ENCODE measurements at regions not wholly inside any gene's neighbourhood (a gene's known extent, or its start where the extent isn't known, plus 50 kb on each side); places are given as distances from the start of the nearest gene placed in this dataset.

DNA sequence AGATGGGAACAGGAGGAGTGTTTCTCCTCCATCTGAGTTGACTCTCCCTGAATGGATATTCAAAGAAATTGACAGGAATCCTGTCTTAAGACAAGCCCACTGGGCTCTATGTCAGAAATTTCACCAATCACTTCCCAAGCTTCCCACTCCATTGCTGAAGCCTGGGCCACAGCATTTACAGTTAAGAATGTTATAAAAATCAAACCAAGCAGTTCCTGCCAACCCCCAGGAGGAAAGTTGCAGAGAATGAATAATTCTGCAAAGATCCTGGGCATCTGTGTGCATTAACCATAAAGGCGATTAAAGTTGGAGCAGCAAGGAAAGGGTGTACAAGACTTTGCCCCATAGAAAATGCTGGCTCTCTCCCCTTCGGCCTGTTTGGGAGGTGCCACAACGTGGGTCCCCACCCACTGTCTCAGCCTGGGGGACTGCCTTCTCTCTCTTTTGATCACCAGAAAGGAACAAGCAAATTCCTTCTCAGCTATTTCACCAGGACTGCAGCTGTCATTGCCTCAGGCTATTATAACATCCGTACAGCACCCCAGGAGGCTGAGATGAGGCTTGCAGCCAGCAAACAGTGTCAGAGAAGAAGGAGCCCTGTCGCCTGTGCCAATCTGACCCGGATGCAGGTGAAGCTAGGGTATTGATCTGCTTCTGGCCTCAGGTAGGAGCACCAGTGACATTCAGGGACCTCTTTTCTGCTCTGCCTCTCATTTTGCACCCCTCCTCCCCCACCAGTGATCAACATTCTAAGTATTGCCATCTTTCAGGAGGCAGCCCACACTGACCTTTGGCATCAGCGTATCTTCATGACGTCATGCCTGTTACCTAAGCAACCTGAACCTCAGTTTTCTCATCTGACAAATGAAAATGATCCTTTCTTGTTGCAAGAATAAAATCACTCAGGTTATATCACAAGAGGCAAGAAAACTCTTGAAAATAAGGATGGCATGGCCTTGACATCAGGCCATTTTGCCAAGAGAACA is 219.0 kb downstream of the SH3BP4 start:
- no peaks in the 10 kb centered on the region for H3K9me3 ChIP-seq
- ATAC-seq: peak; percentile 15 to 61 (median 38)
- intact Hi-C loops (cut with DNase I): no loop called here
- no peaks in the 10 kb centered on the region for H3K36me3 ChIP-seq
- H3K4me3 ChIP-seq: no peak overlapping the region
- no peaks in the 10 kb centered on the region for H3K27me3 ChIP-seq
- no peak for DNase-seq
- H3K4me1 ChIP-seq: no peaks in the 10 kb centered on the region
- 26% methylated on average over 6 of the region's 8 CpGs for WGBS (ENCODE audit: insufficient coverage, low coverage, low lambda C conversion rate, missing lambda C conversion rate)
- H3K27ac ChIP-seq: no peak overlapping the region
- no peak for TF ChIP-seq POLR2A (IDR thresholded peaks at IDR 0.05)
- TF ChIP-seq, protein P1, sequence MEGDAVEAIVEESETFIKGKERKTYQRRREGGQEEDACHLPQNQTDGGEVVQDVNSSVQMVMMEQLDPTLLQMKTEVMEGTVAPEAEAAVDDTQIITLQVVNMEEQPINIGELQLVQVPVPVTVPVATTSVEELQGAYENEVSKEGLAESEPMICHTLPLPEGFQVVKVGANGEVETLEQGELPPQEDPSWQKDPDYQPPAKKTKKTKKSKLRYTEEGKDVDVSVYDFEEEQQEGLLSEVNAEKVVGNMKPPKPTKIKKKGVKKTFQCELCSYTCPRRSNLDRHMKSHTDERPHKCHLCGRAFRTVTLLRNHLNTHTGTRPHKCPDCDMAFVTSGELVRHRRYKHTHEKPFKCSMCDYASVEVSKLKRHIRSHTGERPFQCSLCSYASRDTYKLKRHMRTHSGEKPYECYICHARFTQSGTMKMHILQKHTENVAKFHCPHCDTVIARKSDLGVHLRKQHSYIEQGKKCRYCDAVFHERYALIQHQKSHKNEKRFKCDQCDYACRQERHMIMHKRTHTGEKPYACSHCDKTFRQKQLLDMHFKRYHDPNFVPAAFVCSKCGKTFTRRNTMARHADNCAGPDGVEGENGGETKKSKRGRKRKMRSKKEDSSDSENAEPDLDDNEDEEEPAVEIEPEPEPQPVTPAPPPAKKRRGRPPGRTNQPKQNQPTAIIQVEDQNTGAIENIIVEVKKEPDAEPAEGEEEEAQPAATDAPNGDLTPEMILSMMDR (IDR thresholded peaks at IDR 0.05): peak in 1 of 4 donors; percentile 15

DNA sequence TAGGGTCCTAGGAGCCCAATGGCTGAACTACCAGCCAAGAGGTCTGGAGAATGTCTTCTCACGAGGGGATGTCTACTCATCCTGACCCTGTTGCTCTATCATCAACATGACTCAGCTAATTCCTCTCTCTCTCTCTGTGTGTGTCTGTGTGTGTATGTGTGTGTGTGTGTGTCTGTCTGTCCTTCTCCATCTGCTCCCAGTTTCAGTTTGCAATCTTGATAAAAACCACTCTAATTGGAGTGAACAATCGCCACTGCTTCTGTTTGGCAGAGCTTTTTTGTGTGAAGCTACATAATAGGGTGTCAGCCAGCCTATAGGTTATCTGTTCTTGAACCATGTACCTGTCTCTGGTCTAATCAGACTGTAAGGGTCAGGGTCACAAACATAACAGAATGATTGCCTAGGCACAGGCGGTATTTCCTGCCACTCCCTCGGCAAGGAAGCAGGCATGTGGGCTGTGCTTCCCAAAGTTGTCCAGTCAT is 219.8 kb downstream of the SH3BP4 start:
- Histone ChIP-seq H3K4me1 (no peaks in the 10 kb centered on the region), H3K9me3 (no peaks in the 10 kb centered on the region), H3K36me3 (no peaks in the 10 kb centered on the region), H3K27ac (no peak overlapping the region), H3K4me3 (no peak overlapping the region), H3K27me3 (no peaks in the 10 kb centered on the region)
- ATAC-seq: peak in 1 of 4 donors; percentile 27
- intact Hi-C loops (cut with DNase I): no loop called here
- WGBS (ENCODE audit: insufficient coverage, low coverage, low lambda C conversion rate, missing lambda C conversion rate): 22% methylated on average over 4 of the region's 4 CpGs
- no peak for DNase-seq
- no peak for TF ChIP-seq POLR2A (IDR thresholded peaks at IDR 0.05)
- TF ChIP-seq, protein P1 (IDR thresholded peaks at IDR 0.05): no peak

DNA sequence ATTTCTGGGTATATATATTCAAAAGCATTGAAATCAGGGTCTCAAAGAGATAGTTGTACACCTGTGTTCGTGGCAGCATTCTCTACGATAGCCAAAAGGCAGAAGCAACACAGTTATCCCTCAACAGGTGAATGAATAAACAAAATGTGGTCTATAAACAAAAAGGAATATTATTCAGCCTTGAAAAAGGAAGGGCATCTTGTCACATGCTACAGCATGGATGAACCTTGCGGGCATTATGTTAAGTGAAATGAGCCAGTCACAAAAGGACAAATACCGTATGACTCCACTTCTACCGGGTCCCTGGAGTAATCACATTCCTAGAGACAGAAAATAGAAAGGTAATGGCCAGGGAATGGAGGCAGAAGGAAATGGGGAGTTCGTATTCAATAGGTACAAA is 228.8 kb downstream of the SH3BP4 start:
- no peak for ATAC-seq
- intact Hi-C loops (cut with DNase I): no loop called here

DNA sequence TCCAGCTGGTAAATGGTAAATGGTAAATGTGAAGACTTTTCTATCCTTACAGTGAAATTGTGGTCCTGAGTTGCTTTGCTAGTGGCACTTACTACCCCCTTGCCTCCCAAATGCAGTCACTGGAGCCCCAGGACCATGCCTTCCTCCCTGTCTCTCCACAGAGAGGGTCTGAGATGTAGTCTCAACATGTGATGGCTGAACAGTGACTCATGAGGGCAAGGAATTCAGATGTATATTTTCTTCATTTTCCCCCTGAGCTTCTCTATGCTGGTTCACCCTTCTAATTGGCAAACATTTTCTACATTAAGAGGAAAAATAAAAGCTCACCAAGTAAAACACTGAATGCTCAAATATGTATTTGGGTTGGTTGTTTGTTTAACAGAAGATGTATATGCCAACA is 232.0 kb downstream of the SH3BP4 start:
- no peaks in the 10 kb centered on the region for H3K4me1 ChIP-seq
- no peak for TF ChIP-seq POLR2A (IDR thresholded peaks at IDR 0.05)
- TF ChIP-seq, protein P1 (IDR thresholded peaks at IDR 0.05): no peak
- H3K4me3 ChIP-seq: no peak overlapping the region
- no peak for DNase-seq
- intact Hi-C loops (cut with DNase I): no loop called here
- no peaks in the 10 kb centered on the region for H3K9me3 ChIP-seq
- no peak for ATAC-seq
- H3K27ac ChIP-seq: no peak overlapping the region
- no peaks in the 10 kb centered on the region for H3K27me3 ChIP-seq
- no peaks in the 10 kb centered on the region for H3K36me3 ChIP-seq

More for the DNA sequence above, 228.8 kb downstream of the SH3BP4 start:
- no peak for TF ChIP-seq POLR2A (IDR thresholded peaks at IDR 0.05)
- TF ChIP-seq, protein P1 (IDR thresholded peaks at IDR 0.05): no peak
- WGBS (ENCODE audit: insufficient coverage, low coverage, low lambda C conversion rate, missing lambda C conversion rate): 70% methylated on average over 6 of the region's 6 CpGs
- H3K27me3 ChIP-seq: no peaks in the 10 kb centered on the region
- H3K9me3 ChIP-seq: no peaks in the 10 kb centered on the region
- no peak for DNase-seq
- no peak overlapping the region for H3K27ac ChIP-seq
- no peaks in the 10 kb centered on the region for H3K4me1 ChIP-seq
- no peak overlapping the region for H3K4me3 ChIP-seq
- H3K36me3 ChIP-seq: no peaks in the 10 kb centered on the region
